ENCODE measurements at regions not wholly inside any gene's neighbourhood (a gene's known extent, or its start where the extent isn't known, plus 50 kb on each side); places are given as distances from the start of the nearest gene placed in this dataset.

DNA sequence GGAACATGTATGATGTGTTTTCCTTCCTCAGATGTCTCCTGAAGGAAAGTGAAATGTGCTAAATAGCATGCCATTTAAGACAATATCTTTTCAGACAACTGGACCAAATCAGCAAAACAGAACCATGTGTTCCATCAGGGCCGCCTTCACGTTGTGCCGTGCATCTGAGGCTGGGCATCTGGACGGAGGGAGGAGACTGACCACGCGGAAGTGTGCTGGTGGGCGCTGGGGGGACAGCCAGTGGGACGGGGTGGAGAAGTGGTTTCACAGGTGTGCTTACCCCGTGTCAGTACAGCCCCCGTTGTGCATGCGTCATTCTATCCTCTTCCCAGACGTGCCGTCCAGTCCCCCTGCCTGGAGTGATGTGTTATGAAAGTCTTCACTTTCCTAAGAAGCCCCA is 342.1 kb upstream of the FAT1 start:
- TF ChIP-seq, protein P1, sequence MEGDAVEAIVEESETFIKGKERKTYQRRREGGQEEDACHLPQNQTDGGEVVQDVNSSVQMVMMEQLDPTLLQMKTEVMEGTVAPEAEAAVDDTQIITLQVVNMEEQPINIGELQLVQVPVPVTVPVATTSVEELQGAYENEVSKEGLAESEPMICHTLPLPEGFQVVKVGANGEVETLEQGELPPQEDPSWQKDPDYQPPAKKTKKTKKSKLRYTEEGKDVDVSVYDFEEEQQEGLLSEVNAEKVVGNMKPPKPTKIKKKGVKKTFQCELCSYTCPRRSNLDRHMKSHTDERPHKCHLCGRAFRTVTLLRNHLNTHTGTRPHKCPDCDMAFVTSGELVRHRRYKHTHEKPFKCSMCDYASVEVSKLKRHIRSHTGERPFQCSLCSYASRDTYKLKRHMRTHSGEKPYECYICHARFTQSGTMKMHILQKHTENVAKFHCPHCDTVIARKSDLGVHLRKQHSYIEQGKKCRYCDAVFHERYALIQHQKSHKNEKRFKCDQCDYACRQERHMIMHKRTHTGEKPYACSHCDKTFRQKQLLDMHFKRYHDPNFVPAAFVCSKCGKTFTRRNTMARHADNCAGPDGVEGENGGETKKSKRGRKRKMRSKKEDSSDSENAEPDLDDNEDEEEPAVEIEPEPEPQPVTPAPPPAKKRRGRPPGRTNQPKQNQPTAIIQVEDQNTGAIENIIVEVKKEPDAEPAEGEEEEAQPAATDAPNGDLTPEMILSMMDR (IDR thresholded peaks at IDR 0.05; ENCODE audit: control extremely low read depth in 1 of 3, insufficient read depth in 1 of 3, low read depth in 1 of 3, low read length in 3 of 3), result no peak
- TF ChIP-seq POLR2A (IDR thresholded peaks at IDR 0.05; ENCODE audit: control extremely low read depth in 1 of 2, low read depth in 2 of 2, low read length in 2 of 2) (no peak), TAF7 (optimal IDR thresholded peaks at IDR 0.05; ENCODE audit: borderline replicate concordance, low read depth, low read length) (no peak), EZH2 (IDR thresholded peaks at IDR 0.05; ENCODE audit: low read depth, low read length, severe bottlenecking) (no peak), JUND (IDR thresholded peaks at IDR 0.05; ENCODE audit: low read length) (no peak), RFX5 (IDR thresholded peaks at IDR 0.05; ENCODE audit: borderline replicate concordance, low read depth, low read length) (no peak), RAD21 (IDR thresholded peaks at IDR 0.05 in 1 of 2, conservative IDR thresholded peaks at IDR 0.05 in 1 of 2; ENCODE audit: low read depth in 2 of 2, low read length in 2 of 2) (no peak), POLR2AphosphoS5 (IDR thresholded peaks at IDR 0.05; ENCODE audit: low read depth, low read length) (no peak)
- TF ChIP-seq, protein P2, sequence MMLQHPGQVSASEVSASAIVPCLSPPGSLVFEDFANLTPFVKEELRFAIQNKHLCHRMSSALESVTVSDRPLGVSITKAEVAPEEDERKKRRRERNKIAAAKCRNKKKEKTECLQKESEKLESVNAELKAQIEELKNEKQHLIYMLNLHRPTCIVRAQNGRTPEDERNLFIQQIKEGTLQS (IDR thresholded peaks at IDR 0.05; ENCODE audit: insufficient read depth, low read depth, low read length), result no peak

All from H1 (cell line).